Ammon's horn (tissue), 1 donor: ENCODE measurements at regions not wholly inside any gene's neighbourhood (a gene's known extent, or its start where the extent isn't known, plus 50 kb on each side); places are given as distances from the start of the nearest gene placed in this dataset.
"Not testable (repeated sequence)": the region's sequence is repeated elsewhere in the genome, so short reads cannot be mapped to it uniquely, and the experiment has no call there.

ENCODE experiments used
- DNase-seq: peaks from one replicate; pipeline ENCODE4 v3.0.0-alpha.2; 2016; ENCODE audit warnings: low spot score

DNA sequence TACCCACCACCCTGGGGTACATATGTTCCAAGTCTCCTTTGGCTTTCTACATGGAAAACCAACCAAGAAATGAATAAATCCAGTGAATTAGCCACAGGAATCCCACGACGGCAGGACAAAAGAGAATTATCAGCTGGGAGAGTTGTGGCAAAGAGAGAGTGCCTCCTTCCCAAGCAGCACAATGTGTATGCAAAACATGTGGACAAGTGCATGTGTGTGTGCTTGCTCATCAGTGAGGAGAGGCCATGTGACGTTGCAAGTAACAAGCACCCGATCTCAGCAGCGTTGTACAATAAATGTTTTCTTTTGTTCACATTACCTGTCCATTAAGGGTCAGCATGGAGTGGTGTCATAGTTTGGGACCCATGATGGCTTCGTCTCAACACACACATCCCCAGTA is 50.0 kb upstream of the EMX2 start:
- no peak for DNase-seq

DNA sequence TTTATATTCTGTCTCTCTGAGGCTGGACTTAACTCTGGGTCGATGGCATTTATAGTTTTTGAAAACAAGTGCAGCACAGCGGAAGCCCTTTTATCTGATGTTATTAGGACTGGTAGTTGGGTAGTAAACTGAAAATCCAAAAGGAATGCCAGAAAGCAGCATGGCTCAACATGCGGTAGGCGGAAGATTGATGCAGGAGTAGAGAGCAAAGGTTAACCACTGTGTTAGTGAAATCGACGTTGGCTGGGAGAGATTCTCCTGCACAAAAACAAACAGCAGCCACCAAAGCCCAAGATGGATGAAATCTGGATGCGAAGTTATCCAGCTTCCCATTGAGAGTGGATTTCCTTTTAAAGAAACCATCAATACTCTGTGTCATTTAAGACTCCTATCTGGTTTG is 54.5 kb upstream of the EMX2 start:
- no peak for DNase-seq

DNA sequence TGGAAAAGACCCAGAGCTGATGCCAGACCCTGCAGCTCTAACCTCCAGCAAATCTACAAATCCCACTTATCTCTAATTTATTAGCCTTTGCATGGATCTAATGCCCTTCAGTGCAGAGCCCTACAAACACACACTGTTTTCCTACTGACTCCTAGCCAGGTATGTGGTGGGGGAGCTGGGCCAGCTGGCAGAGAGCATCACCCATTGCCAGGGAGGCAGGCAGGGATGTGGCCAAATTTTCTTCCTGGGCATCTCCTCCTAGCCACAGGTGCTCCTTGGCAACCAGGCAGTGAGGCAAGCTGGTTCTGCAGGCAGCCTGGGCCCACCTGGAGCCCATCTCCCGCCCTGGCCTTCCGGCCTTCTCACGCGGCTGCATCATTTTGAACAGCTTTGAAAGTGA is 55.9 kb upstream of the EMX2 start:
- no peak for DNase-seq

DNA sequence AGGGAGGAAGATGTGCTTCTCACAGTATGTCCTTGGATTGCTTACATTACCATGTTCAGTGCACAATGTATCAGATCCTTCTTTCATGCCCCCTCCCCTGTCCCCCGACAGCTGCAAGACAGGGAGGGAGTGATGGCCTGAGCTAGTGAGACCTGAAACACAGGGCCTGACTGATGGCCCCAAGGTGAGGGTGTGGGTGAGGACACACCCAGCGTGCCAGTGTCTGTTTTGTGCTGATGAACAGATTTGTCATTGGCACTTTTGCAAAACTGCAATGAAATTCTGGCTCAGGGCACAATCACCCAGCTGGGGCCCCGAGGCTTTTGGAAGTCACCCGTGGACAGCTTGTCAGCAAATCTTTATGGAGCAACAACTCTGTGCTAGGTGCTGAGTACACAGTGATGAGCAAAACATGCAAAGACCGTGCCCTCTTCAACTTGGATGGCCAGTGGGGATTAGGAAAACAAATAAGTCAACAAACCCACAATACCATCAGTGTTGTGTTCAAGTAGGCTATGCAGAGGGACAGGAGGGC is 59.4 kb upstream of the EMX2 start:
- DNase-seq = no peak

DNA sequence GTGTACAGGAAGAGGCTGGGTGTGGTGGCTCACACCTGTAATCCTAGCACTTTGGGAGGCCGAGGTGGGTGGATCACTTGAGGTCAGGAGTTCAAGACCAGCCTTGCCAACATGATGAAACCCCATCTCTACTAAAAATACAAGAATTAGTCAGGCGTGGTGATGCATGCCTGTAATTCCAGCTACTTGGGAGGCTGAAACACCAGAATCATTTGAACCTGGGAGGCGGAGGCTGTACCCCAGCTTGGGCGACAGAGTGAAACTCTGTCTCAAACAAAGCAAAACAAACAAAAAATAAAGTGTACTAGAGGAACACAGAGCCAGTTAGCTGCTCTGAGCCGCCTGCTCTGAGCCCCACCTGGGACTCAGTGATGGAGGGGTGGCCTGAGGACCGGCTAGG is 61.5 kb upstream of the EMX2 start:
- not testable (repeated sequence) for DNase-seq

DNA sequence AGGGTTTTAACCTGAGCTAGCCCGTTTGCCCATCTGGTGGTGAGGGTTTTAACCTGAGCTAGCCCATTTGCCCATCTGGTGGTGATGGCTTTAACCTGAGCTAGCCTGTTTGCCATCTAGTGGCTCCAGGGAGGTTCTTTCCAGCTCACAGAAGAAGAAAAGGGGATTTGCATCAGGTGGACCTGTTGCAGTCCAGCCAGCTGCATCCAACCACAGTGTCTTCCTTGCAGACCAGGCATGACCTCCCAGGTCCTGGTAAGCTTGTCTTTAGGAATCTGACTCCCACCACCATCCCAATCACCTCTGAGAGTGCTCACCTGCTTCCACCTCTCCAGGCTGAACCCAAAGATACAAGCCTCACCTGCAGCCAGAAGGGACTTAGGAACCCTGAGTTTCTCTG is 62.4 kb upstream of the EMX2 start:
- no peak for DNase-seq

DNA sequence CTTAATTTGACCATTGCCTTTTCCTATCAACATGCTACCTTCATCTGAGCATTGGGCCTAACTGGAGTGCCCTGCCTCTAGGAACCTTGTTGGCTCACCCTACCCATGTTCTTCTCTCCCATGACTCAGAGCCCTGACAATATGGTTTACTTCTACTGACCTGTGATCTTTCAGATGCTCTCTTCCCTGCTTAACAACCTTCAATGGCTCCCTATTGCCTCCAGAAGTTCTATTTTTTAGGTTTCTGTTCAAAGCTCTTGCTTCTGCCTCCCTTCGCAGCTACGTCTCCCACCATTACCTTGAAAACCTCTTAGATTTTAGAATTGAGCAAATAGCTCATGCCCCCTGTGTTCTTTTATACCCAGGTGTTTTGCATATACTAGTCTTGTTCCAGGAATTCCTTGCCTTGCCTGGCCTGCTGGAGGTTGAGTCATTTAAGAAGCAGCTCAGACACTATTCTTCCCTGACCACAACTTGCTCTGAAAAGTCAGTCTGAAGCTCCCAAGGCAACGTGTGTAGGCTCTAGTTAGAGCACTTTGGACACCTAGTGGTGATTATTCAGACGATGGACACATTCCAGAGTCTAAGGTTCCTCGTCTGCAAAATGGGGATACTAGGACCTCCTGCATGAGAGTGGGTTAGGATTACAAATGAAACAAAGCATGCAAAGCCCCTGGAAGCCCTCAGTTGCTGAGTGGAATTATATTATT is 64.4 kb upstream of the EMX2 start:
- DNase-seq = no peak

DNA sequence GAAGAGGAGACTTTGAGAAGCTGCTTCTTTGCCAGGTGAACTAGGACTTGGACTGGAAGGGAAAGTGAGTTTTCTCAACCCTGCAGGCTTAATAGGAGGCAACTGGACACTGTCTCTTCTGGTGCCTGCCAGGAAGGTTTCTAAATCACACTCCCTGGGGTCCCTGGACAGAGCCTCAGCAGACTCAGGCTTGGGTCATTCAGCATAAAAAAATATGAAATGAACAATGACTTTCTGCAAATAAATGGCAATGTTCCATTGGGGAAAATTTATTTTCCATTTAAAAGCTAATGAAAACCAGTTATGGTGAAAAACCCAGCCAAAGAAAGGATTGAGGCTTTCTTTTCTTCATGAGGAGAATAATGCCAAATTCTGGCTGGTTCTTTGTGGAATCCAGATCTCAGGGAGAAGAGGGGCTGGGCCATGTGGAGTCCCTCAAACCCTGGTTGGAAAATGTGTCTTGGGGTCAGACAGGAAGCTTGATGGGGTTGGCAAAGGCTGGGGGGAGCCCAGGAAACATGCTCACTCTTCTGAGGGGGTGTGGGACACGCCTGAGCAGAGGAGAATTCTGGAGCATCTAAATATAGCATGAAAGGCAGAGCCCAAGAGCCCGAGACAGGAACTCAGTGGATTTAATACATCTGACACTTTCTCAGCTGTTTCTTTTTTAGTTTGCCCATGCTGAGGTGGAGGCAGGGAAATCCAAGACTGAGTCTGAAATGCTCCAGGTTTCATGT is 65.2 kb upstream of the EMX2 start:
- no peak for DNase-seq

DNA sequence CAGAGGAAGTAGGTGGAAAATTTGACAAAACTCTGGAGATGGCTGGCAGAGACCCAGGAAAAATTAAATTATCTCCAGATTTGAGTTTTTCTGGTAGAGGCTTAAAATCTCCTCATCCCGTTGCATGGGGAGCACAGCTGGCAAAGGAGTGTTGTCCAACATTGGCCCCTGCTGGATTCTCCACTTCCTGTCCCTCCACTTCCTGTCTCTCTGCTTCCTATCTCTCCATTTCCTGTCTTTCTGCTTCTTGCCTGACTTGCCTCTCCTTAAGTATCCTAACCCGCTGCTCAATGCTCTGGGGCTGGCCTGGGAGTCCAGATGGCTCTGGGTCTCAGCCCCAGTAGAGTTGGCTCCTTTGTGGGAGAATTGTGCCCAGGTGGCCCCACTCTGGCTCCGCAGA is 65.8 kb upstream of the EMX2 start:
- DNase-seq = no peak

DNA sequence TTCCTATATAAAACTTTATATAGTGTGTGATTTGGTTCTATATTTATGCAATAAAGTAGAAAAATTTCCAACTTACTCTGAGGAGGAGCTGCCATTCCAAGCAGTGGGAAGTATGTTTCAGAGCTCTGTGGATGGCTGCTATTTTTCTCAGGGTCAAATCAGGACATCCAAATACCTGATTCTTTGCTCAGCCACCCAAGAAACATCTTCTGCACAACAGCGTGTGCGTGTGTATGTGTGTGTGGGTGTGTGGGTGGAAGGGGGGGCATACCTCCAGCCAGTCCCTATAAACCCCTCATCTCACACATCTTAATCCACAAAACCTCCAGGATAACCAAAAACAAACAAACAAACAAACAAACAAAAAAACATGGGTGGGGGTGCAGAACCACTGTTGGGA is 66.3 kb upstream of the EMX2 start:
- DNase-seq = no peak

DNA sequence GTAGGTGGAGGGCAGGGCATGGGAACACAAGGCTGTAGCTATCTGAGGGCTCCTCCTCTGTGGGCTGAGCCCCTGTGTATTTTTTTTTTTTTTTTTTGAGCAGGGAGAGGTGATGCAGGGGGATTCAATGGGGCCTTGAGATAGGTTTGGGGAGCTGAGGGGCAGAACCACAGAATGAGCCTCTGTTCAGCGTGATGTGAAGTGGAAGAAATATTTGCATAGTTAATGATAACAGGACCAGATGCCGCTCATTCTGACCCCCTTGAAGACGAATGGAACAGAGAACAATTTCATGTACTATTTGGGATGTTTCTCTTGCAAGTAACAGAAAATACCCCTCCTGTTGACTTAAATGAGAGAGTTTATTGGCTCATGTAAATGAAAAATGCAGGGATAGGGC is 69.7 kb upstream of the EMX2 start:
- no peak for DNase-seq

DNA sequence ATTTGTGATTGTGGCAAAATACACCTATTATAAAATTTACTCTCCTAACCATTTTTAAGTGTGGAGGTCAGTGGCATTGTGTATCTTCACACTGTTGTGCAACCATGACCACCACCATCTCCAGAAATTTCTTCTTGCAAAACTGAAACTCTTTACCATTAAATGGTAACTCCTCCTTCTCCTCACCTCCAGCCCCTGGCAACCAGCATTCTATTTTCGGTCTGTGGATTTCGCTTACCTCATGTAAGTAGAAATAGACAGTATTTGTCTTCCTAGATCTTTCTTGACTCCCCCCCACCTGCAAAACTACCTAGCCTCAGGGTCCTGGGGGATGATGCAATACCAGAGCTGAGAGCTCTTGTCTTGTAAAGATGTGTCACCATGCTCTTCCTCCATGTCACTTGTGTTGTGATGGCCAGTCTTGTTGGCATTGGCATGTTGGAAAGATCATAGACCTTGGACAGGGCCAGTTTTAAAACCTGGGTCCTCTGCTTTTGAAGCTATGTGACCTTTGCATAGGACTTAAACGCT is 71.1 kb upstream of the EMX2 start:
- no peak for DNase-seq

DNA sequence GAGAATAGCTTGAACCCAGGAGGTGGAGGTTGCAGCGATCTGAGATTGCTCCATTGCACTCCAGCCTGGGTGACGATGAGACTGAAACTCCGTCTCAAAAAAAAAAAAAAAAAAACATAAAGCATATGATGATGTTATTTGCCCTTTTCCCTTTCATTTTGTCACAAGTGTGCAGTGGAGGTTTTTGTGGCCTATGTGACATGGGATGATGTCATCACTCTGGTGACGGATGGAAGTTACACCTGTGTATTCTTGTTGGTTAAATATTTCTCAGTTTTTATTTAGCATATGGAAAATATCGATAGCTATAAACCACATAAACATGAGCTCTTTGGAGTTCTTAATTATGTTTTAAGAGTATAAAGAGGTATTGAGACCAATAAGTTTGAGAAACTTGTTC is 71.8 kb upstream of the EMX2 start:
- DNase-seq = no peak

DNA sequence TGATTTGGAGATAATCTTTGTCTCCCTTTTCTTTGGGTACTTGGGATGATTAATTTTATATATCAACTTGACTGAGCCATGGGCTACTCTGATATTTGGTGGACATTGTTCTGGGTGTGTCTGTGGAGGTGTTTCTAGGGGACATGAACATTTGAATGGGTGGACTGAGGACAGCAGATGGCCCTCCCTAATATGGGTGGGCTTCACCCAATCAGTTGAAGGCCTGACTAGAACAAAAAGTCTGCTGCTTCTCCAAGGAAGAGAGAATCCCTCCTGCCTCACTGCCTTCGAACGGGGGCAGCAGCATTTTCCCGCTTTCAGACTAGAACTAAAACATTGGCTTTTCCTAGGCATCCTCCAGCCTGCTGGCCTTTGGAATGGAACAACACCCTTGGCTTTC is 73.9 kb upstream of the EMX2 start:
- no peak for DNase-seq

DNA sequence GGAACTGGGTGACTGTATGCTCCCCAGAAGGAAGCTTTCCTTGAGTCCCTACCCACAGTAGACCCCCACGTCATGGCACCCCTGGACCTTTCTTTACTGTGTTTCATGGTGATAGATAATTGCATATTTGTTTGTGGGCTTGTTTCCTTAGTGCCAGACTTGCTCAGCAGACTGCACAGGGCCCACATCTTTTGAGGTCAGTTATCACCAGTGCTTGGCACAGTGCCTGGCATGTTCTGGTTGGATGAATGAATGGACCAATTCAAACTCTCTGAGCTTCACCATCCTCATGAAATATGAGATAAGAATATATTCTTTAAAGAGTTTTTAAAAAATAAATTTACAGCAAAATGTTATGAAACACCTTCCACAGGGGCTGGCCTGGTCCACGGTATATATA is 78.4 kb upstream of the EMX2 start:
- no peak for DNase-seq

DNA sequence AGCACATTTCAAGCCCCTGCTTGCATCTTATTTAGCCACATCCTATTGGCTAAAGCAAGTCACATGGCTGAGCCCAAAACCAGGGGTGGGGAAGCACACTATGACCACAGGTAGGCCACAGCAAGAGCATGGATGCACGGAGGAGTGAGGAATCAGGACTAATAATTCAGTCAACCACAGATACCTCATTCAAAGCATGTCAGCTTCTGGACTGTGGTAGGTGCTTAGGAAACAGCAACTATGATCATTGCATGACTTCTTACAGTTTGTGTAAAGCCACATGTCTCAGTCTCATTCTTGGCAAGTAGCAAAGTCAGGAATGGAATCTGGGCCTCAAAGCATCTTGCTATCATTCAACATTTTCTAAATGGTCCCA is 79.0 kb upstream of the EMX2 start:
- DNase-seq = no peak

DNA sequence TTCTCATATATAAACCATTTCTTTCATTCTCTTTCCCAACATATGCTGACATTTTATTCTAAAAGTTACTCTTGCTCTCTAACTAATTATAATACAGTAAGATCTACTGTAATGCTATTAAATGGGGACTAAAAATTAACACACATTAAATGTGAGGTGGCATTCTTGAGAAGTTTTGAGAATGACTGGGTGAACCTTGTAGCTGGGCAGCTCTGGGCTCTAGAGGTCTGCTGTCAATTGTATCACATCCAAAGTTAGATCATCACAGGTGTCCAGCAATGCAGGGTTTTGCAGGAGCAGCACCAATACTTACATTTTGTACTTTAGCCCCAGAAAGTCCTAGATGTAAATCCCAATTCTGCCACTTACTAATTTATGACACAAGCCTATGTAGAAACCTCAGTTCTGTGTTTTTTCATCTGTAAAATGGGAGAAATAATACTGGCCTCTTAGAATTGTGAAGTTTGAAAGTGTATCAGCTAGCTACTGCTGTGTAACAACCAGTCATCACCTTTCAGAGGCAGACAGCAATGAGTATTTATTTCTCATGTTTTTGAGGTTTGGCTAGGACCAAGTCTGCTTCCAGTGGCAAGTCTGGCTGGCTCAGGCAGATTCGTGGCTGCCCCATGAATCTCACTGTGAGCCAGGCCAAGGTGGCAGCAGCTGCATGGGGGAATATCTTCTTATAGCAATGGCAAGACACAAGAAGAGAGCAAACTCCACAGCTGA is 79.6 kb upstream of the EMX2 start:
- DNase-seq = no peak

DNA sequence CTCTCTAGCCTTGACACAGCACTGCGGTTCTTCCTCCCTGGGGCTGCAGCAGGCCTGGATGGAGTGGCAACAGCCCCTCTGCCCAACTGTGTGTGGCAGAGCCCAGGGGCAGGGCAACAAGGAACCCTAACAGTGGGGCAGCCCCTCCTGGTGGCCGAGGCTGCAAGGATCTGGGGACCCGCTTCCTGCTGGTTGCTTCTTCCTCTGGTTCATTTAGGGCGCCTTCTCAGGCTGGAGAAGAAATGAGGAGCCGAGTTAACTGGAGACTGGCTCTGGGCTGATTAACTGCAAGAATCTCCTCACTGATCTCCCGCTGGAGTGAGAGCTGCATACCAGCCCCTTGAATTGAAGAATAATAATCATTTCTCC is 80.1 kb upstream of the EMX2 start:
- DNase-seq = no peak

DNA sequence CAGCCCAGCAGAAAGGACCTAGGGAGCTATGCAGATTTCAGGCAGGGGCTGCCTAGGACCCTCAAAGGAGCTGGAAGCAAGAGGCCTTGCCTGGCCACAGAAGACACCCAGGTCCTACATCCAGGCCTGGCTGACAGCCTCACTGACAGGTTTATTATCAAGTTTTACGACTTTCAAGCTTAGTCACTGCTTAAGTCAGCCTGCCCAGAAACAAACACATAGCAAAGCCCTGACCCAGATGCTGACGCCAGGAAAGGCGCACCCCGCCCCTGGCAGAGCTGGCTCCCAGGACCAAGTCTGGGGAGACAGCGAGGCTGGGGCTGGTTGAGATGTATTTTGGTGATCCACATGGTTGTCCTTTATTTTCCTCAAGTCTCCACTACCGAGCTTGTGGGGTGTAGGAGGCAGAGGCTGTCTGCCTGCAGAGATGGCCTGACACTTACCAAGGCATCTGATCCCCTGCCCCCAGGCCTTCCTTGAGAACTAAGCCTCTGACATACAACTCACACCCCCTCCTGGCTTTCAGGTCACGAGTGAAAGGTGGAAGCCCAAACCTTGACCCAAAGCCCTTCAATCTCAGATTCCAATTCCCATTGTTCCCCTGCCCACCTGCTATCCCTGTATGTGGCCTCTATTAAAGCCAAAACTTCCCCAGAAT is 80.7 kb upstream of the EMX2 start:
- DNase-seq = no peak

DNA sequence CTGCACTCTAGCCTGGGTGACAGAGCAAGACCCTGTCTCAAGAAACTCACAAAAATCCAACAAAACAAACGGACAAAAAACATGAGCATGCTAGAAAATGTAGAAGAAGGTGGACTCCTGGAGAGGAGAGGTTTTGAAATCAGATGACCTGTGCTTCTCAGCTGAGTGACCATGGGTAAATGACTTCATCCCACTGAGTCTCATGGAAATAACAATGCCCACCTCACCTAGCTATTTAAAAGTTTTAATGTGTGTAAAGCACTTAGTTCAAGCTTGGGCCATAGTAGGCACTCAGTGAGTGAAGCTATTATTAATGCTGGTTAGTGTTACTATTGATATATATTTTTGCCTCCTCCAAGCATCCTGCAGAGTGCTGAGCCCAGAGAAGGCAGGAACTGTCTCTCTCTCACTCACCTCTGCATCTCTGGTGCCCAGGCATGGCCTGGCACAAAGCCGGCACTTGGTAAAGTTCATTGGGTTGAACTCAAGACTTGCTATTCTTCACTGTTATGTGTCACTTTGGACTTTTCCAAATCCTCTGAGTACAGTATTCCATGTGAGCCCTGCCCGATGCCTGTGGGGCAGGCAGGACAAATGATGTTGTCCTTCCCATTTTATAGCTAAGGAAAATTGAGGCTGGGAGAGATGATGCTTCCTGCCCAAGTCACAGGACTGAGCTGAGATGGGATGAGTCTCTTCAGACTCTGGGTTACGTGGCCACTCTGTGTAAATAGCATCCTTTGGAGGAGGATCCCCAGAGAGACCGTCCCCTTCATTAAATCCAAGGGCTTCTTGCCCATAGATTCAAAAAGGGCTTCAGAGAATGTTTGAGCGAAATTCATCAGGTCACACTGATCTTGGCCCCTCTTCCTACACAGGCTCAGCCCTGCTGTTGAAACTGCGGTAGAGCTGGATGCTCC is 81.4 kb upstream of the EMX2 start:
- DNase-seq = no peak

DNA sequence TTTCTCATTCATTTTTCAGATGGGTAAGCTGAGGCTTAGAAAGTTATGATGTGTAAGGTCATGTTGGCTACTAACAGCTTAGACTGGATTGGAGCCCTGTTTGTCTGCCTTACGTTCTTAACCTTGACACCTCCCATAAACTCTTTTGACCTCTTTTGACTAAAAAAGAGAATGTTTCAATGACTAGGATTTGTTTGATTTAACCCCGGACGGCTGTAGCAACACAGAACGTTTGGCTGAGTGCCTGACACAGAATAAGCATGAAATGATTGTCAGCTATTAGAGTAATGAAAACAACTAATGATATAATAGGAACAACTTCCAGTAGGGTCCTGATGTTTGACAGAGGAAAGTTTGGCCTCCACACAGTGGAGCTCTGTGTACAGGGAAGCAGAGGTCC is 83.3 kb upstream of the PDZD8 start:
- no peak for DNase-seq
